Erythroblast (primary cell): ENCODE measurements at regions not wholly inside any gene's neighbourhood (a gene's known extent, or its start where the extent isn't known, plus 50 kb on each side); places are given as distances from the start of the nearest gene placed in this dataset.

Experiments
- GATA1 ChIP-seq: IDR thresholded peaks from 2 replicates; pipeline ENCODE4 v1.6.1; 2011; ENCODE audit warnings: low read depth, mild to moderate bottlenecking, control low read depth, low read length, moderate library complexity
- POLR2A ChIP-seq: IDR thresholded peaks from 2 replicates; pipeline ENCODE4 v1.6.1; 2011; ENCODE audit warnings: mild to moderate bottlenecking, low read length

GRCh38 chr9:1531424-1531823 is 481.3 kb downstream of the DMRT2 start:
- TF ChIP-seq POLR2A (no peak), GATA1 (no peak)
